Medulla oblongata (tissue), 1 donor: ENCODE measurements at regions not wholly inside any gene's neighbourhood (a gene's known extent, or its start where the extent isn't known, plus 50 kb on each side); places are given as distances from the start of the nearest gene placed in this dataset.

Experiments
- DNase-seq: peaks from one replicate; pipeline ENCODE4 v3.0.0-alpha.2; 2015; ENCODE audit errors: extremely low spot score

- no peak for DNase-seq
Measured at GRCh38 chr9:12933957-12934356, 159.1 kb downstream of the LURAP1L start.

GRCh38 chr9:12934545-12935272 lies 159.9 kb downstream of the LURAP1L start:
- peak; percentile 57 for DNase-seq

- DNase-seq = no peak
Measured at GRCh38 chr9:12935714-12936113, 160.9 kb downstream of the LURAP1L start.

- DNase-seq = no peak
Measured at GRCh38 chr9:12954441-12954840, 179.6 kb downstream of the LURAP1L start.

- no peak for DNase-seq
Measured at GRCh38 chr9:12955510-12956163, 180.8 kb downstream of the LURAP1L start.

- DNase-seq = no peak
Measured at GRCh38 chr9:12956261-12956660, 181.4 kb downstream of the LURAP1L start.

GRCh38 chr9:12956805-12957204 lies 182.0 kb downstream of the LURAP1L start:
- DNase-seq = no peak

- no peak for DNase-seq
Measured at GRCh38 chr9:12958279-12958678, 183.5 kb downstream of the LURAP1L start.

- no peak for DNase-seq
Measured at GRCh38 chr9:12958708-12959107, 183.9 kb downstream of the LURAP1L start.

- no peak for DNase-seq
Measured at GRCh38 chr9:12961276-12961809, 186.5 kb downstream of the LURAP1L start.

- DNase-seq = no peak
Measured at GRCh38 chr9:12963537-12963936, 188.7 kb downstream of the LURAP1L start.

- DNase-seq = no peak
Measured at GRCh38 chr9:12964271-12964670, 189.5 kb downstream of the LURAP1L start.

- DNase-seq = no peak
Measured at GRCh38 chr9:12965303-12965702, 190.5 kb downstream of the LURAP1L start.

GRCh38 chr9:12968093-12968492 lies 193.3 kb downstream of the LURAP1L start:
- no peak for DNase-seq

- DNase-seq = peak; percentile 84
Measured at GRCh38 chr9:12972608-12973589, 198.1 kb downstream of the LURAP1L start.

GRCh38 chr9:12973710-12974109 lies 198.9 kb downstream of the LURAP1L start:
- DNase-seq = no peak

GRCh38 chr9:12974671-12975070 lies 199.9 kb downstream of the LURAP1L start:
- no peak for DNase-seq

GRCh38 chr9:12975496-12975895 lies 200.7 kb downstream of the LURAP1L start:
- DNase-seq = no peak

- DNase-seq = no peak
Measured at GRCh38 chr9:12980085-12980851, 205.4 kb downstream of the LURAP1L start.

GRCh38 chr9:12988258-12988657 lies 213.4 kb downstream of the LURAP1L start:
- DNase-seq = no peak

GRCh38 chr9:12989669-12990068 lies 214.8 kb downstream of the LURAP1L start:
- no peak for DNase-seq
